ENCODE measurements at regions not wholly inside any gene's neighbourhood (a gene's known extent, or its start where the extent isn't known, plus 50 kb on each side); places are given as distances from the start of the nearest gene placed in this dataset.

DNA sequence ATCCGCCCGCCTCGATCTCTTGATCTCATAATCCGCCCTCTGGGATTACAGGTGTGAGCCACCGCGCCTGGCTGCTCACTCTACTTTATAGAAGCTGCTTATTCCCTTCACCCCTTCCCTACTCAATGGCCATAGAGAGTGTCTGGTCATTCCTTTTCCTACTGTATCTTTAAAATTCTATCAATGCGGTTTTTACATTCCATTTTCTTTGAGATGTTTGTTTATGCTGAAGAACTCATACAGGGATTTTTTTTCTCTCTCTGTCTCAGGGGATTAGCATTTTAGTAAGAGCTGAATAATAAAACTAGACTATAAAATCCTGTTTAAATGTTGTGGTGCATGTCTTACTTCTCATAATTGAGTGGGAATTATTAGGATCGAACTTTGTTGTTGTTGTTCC, 218.6 kb upstream of the FOXN3 start:
- DNase-seq (ENCODE audit: low spot score): no peak
- TF ChIP-seq, protein P1, sequence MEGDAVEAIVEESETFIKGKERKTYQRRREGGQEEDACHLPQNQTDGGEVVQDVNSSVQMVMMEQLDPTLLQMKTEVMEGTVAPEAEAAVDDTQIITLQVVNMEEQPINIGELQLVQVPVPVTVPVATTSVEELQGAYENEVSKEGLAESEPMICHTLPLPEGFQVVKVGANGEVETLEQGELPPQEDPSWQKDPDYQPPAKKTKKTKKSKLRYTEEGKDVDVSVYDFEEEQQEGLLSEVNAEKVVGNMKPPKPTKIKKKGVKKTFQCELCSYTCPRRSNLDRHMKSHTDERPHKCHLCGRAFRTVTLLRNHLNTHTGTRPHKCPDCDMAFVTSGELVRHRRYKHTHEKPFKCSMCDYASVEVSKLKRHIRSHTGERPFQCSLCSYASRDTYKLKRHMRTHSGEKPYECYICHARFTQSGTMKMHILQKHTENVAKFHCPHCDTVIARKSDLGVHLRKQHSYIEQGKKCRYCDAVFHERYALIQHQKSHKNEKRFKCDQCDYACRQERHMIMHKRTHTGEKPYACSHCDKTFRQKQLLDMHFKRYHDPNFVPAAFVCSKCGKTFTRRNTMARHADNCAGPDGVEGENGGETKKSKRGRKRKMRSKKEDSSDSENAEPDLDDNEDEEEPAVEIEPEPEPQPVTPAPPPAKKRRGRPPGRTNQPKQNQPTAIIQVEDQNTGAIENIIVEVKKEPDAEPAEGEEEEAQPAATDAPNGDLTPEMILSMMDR (IDR thresholded peaks at IDR 0.05; ENCODE audit: extremely low read depth, insufficient read depth, missing control alignments): no peak
- in situ Hi-C loops (cut with MboI; ENCODE audit: low pct_unique_long_range_greater_than_20kb, low sequenced_read_pairs, unreplicated experiment): no loop called here

DNA sequence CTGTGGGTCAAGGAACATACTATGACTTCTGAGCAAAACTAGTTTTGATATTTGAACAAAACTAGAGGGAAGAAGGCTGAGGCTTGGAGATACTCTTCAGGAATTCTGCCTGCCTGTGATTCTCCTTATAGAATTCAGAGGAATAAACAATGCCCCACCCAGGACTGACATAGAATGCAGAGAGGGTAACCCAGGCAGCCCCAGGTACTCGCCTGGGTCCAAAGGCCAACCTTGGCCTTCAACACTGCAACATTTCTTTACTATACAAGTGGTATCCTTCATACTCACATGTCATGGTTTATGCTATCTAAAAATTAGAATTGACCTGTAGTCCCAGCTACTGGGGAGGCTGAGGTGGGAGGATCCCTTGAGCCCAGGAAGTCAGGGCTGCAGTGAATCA, 217.0 kb upstream of the FOXN3 start:
- in situ Hi-C loops (cut with MboI; ENCODE audit: low pct_unique_long_range_greater_than_20kb, low sequenced_read_pairs, unreplicated experiment): no loop called here
- TF ChIP-seq, protein P1 (IDR thresholded peaks at IDR 0.05; ENCODE audit: extremely low read depth, insufficient read depth, missing control alignments): no peak
- DNase-seq (ENCODE audit: low spot score): no peak

DNA sequence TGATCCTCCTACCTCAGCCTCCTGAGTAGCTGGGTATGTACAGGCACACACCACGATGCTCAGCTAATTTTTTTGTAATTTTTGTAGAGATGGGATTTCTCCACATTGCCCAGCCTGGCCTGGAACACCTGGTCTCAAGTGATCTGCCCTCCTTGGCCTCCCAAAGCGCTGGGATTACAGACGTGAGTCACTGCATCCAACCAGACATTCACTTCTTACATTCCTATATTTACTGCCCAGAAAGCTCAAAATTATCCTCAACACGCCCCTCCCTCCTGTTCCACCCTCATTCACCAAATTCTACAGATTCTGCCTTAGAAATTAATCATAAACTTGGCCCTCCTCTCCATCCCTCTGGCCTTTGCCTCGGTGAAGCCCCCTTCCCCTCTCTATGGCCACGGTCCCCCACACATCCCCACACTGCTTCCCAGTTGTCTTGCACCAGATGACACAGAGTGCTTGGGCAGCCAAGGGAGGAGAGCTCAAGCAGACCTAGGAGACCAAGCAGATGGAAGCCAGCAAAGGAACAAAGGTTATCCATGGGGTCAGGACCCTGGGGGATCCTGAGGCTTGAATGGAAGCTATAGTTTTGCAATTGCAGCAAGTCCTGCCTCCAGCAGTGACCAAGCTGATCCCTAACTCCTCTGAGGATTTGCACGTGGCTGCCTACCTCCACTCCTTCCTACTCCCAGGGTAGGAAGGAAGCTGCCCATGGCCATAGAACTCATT, 213.2 kb upstream of the FOXN3 start:
- in situ Hi-C loops (cut with MboI; ENCODE audit: low pct_unique_long_range_greater_than_20kb, low sequenced_read_pairs, unreplicated experiment): no loop called here
- no peak for DNase-seq (ENCODE audit: low spot score)
- TF ChIP-seq, protein P1 (IDR thresholded peaks at IDR 0.05; ENCODE audit: extremely low read depth, insufficient read depth, missing control alignments): no peak

GRCh38 chr14:89629383-89629782, 212.3 kb upstream of the FOXN3 start:
- no peak for DNase-seq (ENCODE audit: low spot score)
- in situ Hi-C loops (cut with MboI; ENCODE audit: low pct_unique_long_range_greater_than_20kb, low sequenced_read_pairs, unreplicated experiment): no loop called here
- TF ChIP-seq, protein P1 (IDR thresholded peaks at IDR 0.05; ENCODE audit: extremely low read depth, insufficient read depth, missing control alignments): no peak

- DNase-seq (ENCODE audit: low spot score): no peak
- TF ChIP-seq, protein P1 (IDR thresholded peaks at IDR 0.05; ENCODE audit: extremely low read depth, insufficient read depth, missing control alignments): no peak
- in situ Hi-C loops (cut with MboI; ENCODE audit: low pct_unique_long_range_greater_than_20kb, low sequenced_read_pairs, unreplicated experiment): no loop called here
Observed at GRCh38 chr14:89628521-89628920, 211.5 kb upstream of the FOXN3 start.

- DNase-seq (ENCODE audit: low spot score): no peak
- TF ChIP-seq, protein P1 (IDR thresholded peaks at IDR 0.05; ENCODE audit: extremely low read depth, insufficient read depth, missing control alignments): no peak
- in situ Hi-C loops (cut with MboI; ENCODE audit: low pct_unique_long_range_greater_than_20kb, low sequenced_read_pairs, unreplicated experiment): no loop called here
Observed at GRCh38 chr14:89626233-89626806, 209.3 kb upstream of the FOXN3 start.
